ENCODE measurements at regions not wholly inside any gene's neighbourhood (a gene's known extent, or its start where the extent isn't known, plus 50 kb on each side); places are given as distances from the start of the nearest gene placed in this dataset.

DNA sequence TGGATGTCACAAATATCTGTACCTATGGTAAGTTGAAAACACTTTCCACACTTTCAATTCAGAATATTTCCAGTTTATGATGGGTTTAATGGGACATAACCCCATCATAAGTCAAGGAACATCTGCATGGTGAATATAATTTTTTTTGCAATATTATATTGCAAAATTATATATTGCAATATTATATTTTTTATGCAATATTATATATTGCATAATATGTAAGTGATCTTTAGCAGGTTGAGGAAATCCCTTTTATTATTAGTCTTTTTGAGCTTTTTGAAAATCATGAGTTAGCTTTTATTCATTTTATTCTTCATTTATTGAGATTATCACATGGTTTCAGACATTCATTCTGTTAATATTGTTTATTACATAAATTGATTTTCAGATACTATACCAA is 342.2 kb upstream of the GALNT5 start:
- no peak overlapping the region for H3K4me2 ChIP-seq (ENCODE audit: low read length)
- no peak for DNase-seq (ENCODE audit: low spot score)
- no peaks in the 10 kb centered on the region for H3K9me2 ChIP-seq (ENCODE audit: insufficient read depth, low read length)
- ChIA-PET POLR2A (interaction anchor here (0.6 kb wide), 1 partner anchor 202 kb away, joined by 5 read pairs; no protein-coding TSS in a partner anchor), CTCF (ENCODE audit: unreplicated experiment) (no interaction called here)
- intact Hi-C loops (cut with micrococcal nuclease; ENCODE audit: unreplicated experiment): no loop called here
- TF ChIP-seq, protein P1, sequence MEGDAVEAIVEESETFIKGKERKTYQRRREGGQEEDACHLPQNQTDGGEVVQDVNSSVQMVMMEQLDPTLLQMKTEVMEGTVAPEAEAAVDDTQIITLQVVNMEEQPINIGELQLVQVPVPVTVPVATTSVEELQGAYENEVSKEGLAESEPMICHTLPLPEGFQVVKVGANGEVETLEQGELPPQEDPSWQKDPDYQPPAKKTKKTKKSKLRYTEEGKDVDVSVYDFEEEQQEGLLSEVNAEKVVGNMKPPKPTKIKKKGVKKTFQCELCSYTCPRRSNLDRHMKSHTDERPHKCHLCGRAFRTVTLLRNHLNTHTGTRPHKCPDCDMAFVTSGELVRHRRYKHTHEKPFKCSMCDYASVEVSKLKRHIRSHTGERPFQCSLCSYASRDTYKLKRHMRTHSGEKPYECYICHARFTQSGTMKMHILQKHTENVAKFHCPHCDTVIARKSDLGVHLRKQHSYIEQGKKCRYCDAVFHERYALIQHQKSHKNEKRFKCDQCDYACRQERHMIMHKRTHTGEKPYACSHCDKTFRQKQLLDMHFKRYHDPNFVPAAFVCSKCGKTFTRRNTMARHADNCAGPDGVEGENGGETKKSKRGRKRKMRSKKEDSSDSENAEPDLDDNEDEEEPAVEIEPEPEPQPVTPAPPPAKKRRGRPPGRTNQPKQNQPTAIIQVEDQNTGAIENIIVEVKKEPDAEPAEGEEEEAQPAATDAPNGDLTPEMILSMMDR (conservative IDR thresholded peaks at IDR 0.05; ENCODE audit: low read length): no peak
- no peak for TF ChIP-seq EZH2phosphoT487 (IDR thresholded peaks at IDR 0.05; ENCODE audit: borderline replicate concordance, low read depth, low read length)
- no peaks in the 10 kb centered on the region for H3K36me3 ChIP-seq (ENCODE audit: insufficient read depth, low read length)
- H2AFZ ChIP-seq (ENCODE audit: low read length): no peak overlapping the region
- H3K27ac ChIP-seq (ENCODE audit: low read depth, low read length, poor library complexity, severe bottlenecking): no peak overlapping the region
- no peaks in the 10 kb centered on the region for H3K4me1 ChIP-seq (ENCODE audit: insufficient read depth, low read length, poor library complexity, severe bottlenecking)
- H3K9me3 ChIP-seq (ENCODE audit: low read length): no peaks in the 10 kb centered on the region
- no TSS peak for BruUV-seq (replicated peaks)
- no peaks in the 10 kb centered on the region for H4K20me1 ChIP-seq (ENCODE audit: insufficient read depth, low read length)
- H3K4me3 ChIP-seq (ENCODE audit: low read depth, low read length, poor library complexity, severe bottlenecking): no peak overlapping the region
- no peaks in the 10 kb centered on the region for H3K79me2 ChIP-seq (ENCODE audit: insufficient read depth, low read depth, low read length)

DNA sequence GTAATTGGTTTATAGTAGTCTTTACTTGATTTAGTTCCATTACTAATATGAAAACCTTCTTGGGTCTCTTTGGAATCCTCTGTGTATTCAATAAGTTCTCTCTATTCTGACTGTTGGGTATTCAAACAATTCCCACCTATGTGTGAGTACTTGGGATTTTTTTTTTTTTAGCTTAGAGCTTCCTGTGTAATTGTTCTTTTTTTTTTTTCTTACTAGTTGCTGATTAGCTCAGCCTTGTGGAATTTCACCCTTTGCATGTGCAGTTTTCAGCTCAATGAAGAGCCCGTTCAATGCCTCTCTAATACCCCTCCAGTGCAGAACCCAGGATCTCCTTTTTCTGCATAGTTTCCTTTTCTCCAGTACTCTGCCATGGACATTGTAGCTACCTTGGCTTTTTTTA is 339.1 kb upstream of the GALNT5 start:
- Histone ChIP-seq H3K79me2 (ENCODE audit: insufficient read depth, low read depth, low read length) (no peaks in the 10 kb centered on the region), H4K20me1 (ENCODE audit: insufficient read depth, low read length) (no peaks in the 10 kb centered on the region), H3K4me2 (ENCODE audit: low read length) (no peak overlapping the region), H2AFZ (ENCODE audit: low read length) (no peak overlapping the region), H3K27ac (ENCODE audit: low read depth, low read length, poor library complexity, severe bottlenecking) (no peak overlapping the region), H3K4me3 (ENCODE audit: low read depth, low read length, poor library complexity, severe bottlenecking) (no peak overlapping the region), H3K9me3 (ENCODE audit: low read length) (no peaks in the 10 kb centered on the region), H3K4me1 (ENCODE audit: insufficient read depth, low read length, poor library complexity, severe bottlenecking) (no peaks in the 10 kb centered on the region), H3K36me3 (ENCODE audit: insufficient read depth, low read length) (no peaks in the 10 kb centered on the region), H3K9me2 (ENCODE audit: insufficient read depth, low read length) (no peaks in the 10 kb centered on the region)
- POLR2A ChIA-PET: interaction anchor here (1.3 kb wide), 1 partner anchor 9 kb away, joined by 6 read pairs; no protein-coding TSS in a partner anchor
- CTCF ChIA-PET (ENCODE audit: unreplicated experiment): no interaction called here
- intact Hi-C loops (cut with micrococcal nuclease; ENCODE audit: unreplicated experiment): no loop called here
- TF ChIP-seq, protein P1 (conservative IDR thresholded peaks at IDR 0.05; ENCODE audit: low read length): no peak
- no peak for TF ChIP-seq EZH2phosphoT487 (IDR thresholded peaks at IDR 0.05; ENCODE audit: borderline replicate concordance, low read depth, low read length)
- DNase-seq (ENCODE audit: low spot score): no peak
- no TSS peak for BruUV-seq (replicated peaks)

DNA sequence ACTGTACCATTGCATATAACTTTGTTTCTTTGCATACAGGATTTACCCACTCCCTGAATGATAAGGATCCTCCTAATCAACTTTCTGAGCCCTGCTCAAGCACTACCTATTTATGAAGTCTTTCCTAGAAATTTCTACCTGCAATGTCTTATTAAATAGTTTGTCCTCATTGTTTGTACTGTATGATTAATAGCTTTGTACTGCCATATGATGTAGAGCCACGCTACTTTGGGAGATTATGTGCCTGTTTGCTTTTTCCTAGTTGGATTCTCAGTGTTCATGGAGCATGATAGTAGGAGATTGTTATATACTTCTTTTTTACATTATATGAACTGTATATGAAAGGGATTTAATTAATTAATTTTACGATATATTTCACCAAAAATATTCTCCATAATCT is 327.1 kb upstream of the GALNT5 start:
- TF ChIP-seq EZH2phosphoT487 (IDR thresholded peaks at IDR 0.05; ENCODE audit: borderline replicate concordance, low read depth, low read length): no peak
- TF ChIP-seq, protein P1 (conservative IDR thresholded peaks at IDR 0.05; ENCODE audit: low read length): no peak
- ChIA-PET CTCF (ENCODE audit: unreplicated experiment) (no interaction called here), POLR2A (no interaction called here)
- Histone ChIP-seq H3K4me1 (ENCODE audit: insufficient read depth, low read length, poor library complexity, severe bottlenecking) (no peaks in the 10 kb centered on the region), H3K79me2 (ENCODE audit: insufficient read depth, low read depth, low read length) (no peaks in the 10 kb centered on the region), H3K9me2 (ENCODE audit: insufficient read depth, low read length) (no peaks in the 10 kb centered on the region), H3K4me2 (ENCODE audit: low read length) (no peak overlapping the region), H2AFZ (ENCODE audit: low read length) (no peak overlapping the region), H3K27ac (ENCODE audit: low read depth, low read length, poor library complexity, severe bottlenecking) (no peak overlapping the region), H4K20me1 (ENCODE audit: insufficient read depth, low read length) (no peaks in the 10 kb centered on the region), H3K4me3 (ENCODE audit: low read depth, low read length, poor library complexity, severe bottlenecking) (no peak overlapping the region), H3K36me3 (ENCODE audit: insufficient read depth, low read length) (no peaks in the 10 kb centered on the region), H3K9me3 (ENCODE audit: low read length) (no peaks in the 10 kb centered on the region)
- BruUV-seq (replicated peaks): no TSS peak
- DNase-seq (ENCODE audit: low spot score): no peak
- intact Hi-C loops (cut with micrococcal nuclease; ENCODE audit: unreplicated experiment): no loop called here

Data from OCI-LY7 (cell line).